Activated naive CD4-positive, alpha-beta T cell treated with anti-CD3 and anti-CD28 coated beads, Interleukin-2, amount 50 U/mL, for 72 hours (primary cell): ENCODE measurements at regions not wholly inside any gene's neighbourhood (a gene's known extent, or its start where the extent isn't known, plus 50 kb on each side); places are given as distances from the start of the nearest gene placed in this dataset.
"Not testable (repeated sequence)": the region's sequence is repeated elsewhere in the genome, so short reads cannot be mapped to it uniquely, and the experiment has no call there.

Source experiments
- ATAC-seq, 2 donors: fragments of 150-1000 bp; cut with Tn5 transposase; 2 replicates each; pipeline ENCODE4 v1.10.0; 2021; ENCODE audit warnings: mild to moderate bottlenecking in 2 of 2, moderate library complexity in 2 of 2
- DNase-seq, 2 donors: peaks; one replicate each; pipeline ENCODE4 v3.0.0; 2021 to 2022; ENCODE audit warnings: low spot score in 2 of 2
- H3K27ac Mint-ChIP-seq, 2 donors: one replicate each; pipeline ENCODE4 v1.8.0; 2022; ENCODE audit warnings: mild to moderate bottlenecking in 2 of 2, mixed read lengths in 2 of 2
- H3K36me3 Mint-ChIP-seq, 2 donors: one replicate each; pipeline ENCODE4 v1.8.0; 2022; ENCODE audit warnings: mixed read lengths in 2 of 2
- H3K9me3 Mint-ChIP-seq, 2 donors: one replicate each; pipeline ENCODE4 v1.8.0; 2022; ENCODE audit warnings: mixed read lengths in 2 of 2

GRCh38 chr19:30066781-30067759 is 125.0 kb downstream of the URI1 start:
- Mint-ChIP-seq H3K36me3 (no peaks in the 10 kb centered on the region), H3K9me3 (peaks cover 0 to 11% of the 10 kb centered on the region in 2 donors), H3K27ac (no peak overlapping the region)
- ATAC-seq, result no peak
- no peak for DNase-seq

GRCh38 chr19:30067956-30068506 is 126.0 kb downstream of the URI1 start:
- not testable (repeated sequence) for ATAC-seq, H3K27ac Mint-ChIP-seq, DNase-seq, H3K36me3 Mint-ChIP-seq
- peaks cover 0 to 11% of the 10 kb centered on the region in 2 donors for H3K9me3 Mint-ChIP-seq

DNA sequence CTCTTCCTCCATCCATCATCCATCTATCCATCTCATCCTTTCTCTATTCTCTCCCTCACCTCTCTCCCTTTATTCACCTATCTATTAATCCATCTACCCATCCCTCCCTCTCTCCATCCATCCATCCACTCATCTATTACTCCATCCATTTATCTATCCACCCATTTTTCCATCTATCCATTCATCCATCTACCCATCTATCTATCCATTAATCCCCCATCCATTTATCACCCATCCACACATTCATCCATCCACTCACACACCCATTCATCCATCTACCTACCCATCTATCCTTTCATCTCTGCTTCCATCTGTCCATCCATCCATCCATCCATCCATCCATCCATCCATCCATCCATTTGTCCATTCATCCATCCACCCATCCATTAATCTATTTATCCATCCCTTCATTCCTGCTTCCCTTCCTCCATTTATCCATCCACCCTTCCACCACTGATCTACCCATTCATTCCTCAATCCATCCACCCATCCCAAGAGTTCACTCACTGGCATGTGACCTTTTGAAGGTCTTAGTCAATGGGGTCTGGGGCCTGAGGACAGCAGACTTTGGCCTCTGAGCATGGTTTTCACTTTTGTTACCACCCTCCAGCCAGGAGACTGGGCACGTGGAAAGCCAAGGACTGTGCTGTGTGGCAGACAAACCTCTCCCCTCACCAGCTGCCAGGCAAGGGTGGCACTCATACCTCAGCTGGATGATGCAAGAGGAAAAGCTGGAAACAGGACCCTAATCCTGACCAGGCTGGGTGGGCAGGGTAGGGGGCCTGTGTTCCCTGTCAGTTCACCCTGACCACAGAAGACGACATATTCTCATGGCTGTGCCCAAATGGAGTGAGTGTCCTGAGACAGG is 126.7 kb downstream of the URI1 start:
- no peaks in the 10 kb centered on the region for H3K36me3 Mint-ChIP-seq
- DNase-seq (no peak), ATAC-seq (no peak)
- no peak overlapping the region for H3K27ac Mint-ChIP-seq
- peaks cover 0 to 11% of the 10 kb centered on the region in 2 donors for H3K9me3 Mint-ChIP-seq

DNA sequence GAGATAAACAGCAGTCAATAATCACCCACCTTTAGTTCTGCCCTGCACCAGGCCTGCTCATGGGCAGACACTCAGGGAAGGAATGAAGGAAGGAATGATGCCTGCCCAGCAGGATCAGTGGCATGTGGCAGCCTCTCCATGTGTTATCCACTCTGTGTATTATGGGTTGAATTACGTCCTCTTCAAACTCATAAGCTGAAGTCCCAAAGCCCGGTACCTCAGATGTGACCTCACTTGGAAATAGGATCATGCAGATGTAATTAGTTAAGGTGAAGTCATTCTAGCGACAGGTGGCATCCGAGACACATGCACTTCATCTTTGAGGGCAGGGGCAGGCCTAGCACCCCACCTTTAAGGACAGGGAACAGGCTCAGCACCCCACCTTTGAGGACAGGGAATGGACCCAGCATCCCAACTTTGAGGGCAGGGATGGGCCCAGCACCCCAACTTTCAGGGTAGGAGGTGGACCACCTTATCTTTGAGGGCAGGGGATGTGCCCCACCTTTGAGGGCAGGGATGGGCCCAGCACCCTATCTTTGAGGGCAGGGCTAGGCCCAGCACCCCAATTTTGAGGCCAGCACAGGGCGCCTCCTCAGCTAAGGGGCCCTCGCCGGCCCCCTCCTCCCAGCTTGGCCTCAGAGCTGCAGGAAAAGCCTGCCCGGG is 127.6 kb downstream of the URI1 start:
- no peaks in the 10 kb centered on the region for H3K36me3 Mint-ChIP-seq
- ATAC-seq (no peak), DNase-seq (no peak)
- H3K9me3 Mint-ChIP-seq, result peaks cover 0 to 11% of the 10 kb centered on the region in 2 donors
- H3K27ac Mint-ChIP-seq, result no peak overlapping the region

DNA sequence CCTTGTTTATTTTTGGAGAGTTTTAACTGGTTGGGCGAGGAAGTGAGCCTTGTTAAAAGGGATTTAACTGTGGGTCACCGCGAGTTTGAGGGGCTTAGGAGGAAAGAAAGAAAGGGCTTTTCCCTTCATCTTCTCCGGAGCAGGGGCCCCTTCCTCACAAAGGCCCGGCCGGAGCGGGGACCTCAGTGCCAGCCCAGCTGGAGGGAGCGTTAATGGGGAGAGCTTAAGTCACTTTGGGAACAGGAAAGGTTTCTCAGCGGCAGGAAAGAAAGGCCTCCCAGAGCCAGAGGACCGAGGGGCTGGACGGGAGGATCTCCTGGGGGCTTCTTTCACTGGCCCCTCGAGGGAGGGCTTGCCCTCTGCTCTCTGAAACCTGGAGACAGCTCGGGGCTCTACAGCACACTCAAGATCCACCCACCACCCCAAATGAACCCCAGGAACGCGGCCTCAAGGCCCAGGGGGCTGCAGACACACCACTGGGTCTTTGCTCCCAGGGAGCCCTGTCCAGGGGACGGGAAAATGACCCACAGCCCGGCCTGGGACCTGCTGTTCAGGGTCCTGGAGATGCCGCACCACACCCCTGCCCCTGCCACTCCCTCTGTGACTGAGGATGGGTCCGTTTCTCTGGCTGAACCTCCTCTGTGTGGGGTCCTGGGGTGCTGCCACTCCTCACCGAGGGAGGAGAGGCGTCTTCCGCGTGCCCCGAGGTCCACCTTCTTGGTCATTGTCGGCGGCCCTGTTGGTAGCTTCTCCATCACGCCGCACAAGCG is 128.3 kb downstream of the URI1 start:
- Mint-ChIP-seq H3K36me3 (no peaks in the 10 kb centered on the region), H3K9me3 (peaks cover 0 to 11% of the 10 kb centered on the region in 2 donors), H3K27ac (no peak overlapping the region)
- DNase-seq, result peak in 1 of 2 donors; percentile 40
- no peak for ATAC-seq

- ATAC-seq (no peak), DNase-seq (peak in 1 of 2 donors; percentile 44)
- Mint-ChIP-seq H3K9me3 (peaks cover 0 to 11% of the 10 kb centered on the region in 2 donors), H3K36me3 (no peaks in the 10 kb centered on the region), H3K27ac (no peak overlapping the region)
Measured at GRCh38 chr19:30070968-30071632, 129.1 kb downstream of the URI1 start.

- no peak overlapping the region for H3K27ac Mint-ChIP-seq
- H3K36me3 Mint-ChIP-seq, result no peaks in the 10 kb centered on the region
- H3K9me3 Mint-ChIP-seq, result peaks cover 0 to 11% of the 10 kb centered on the region in 2 donors
Measured at GRCh38 chr19:30071871-30072270, 129.8 kb downstream of the URI1 start.

GRCh38 chr19:30073152-30074000 is 131.3 kb downstream of the URI1 start:
- DNase-seq, result peak in 1 of 2 donors; percentile 25
- H3K9me3 Mint-ChIP-seq, result peaks cover 0 to 5% of the 10 kb centered on the region in 2 donors

More at GRCh38 chr19:30071871-30072270, 129.8 kb downstream of the URI1 start:
- peak in 1 of 2 donors; percentile 20 for DNase-seq
- no peak for ATAC-seq

DNA sequence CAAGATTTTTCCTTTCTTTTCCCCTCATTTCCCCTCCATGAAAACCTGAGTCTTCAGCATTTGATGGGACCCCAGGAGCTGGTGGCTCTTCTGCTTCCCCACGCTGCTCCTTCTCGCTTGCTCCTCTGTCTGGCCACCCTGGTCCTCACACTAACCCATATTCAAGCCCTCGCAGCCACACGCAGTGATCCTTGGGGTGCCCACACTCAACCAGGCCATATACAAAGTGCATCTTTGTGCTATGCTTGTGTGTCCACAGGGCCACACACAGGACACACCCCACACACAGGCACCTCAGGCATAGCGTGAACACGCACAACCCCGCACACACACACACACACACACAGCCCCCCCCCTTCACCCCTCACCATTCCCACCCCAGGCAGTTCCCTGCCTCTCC is 132.1 kb downstream of the URI1 start:
- no peak for DNase-seq
- Mint-ChIP-seq H3K27ac (no peak overlapping the region), H3K9me3 (no peaks in the 10 kb centered on the region), H3K36me3 (no peaks in the 10 kb centered on the region)
- ATAC-seq, result no peak

More at GRCh38 chr19:30073152-30074000, 131.3 kb downstream of the URI1 start:
- peak in 1 of 2 donors; percentile 16 for ATAC-seq
- Mint-ChIP-seq H3K27ac (no peak overlapping the region), H3K36me3 (no peaks in the 10 kb centered on the region)

DNA sequence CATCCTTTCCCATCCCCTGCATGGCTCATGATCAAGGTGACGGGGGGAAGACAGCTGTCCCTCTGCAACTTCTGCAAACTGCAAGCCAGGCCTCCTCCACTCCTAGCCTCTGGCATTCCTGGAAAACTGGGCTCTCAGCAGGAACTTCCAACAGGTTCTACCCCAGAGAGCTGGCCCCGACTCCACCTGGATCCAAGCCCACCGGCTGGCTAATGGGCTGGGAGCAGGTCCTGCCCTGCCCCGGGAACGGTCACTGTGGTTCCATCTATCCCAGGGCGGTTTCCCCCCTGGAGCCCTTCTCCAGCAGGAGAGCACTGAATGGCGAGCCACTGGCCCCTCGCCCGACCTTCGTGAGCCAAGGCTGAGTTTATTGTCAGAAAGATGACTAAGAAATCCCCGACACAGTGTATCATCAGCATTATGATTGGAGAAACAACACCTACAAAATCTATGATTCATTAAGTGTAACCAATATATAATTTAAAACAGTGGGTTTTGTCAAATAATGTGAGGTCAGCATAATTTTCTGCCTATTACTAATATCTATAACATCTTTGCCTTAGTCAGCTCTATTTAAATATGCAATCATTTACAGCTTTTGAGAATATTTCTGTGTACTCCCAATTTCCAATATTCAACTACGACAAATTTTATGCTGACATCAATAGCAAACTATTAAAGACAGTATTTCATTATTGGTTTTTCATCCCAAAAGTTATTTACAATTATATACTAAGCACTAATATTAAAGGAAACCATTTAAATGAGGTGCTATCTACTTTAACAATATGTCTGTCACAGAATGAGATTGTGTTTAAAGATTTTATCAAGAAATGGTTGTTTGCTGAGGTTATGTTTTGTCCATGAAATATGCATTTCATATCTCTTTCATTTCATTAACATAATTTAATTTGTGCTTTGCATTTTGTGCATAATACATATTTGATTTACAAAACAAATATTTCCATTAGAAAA is 133.0 kb downstream of the URI1 start:
- Mint-ChIP-seq H3K9me3 (no peaks in the 10 kb centered on the region), H3K27ac (no peak overlapping the region), H3K36me3 (no peaks in the 10 kb centered on the region)
- ATAC-seq (no peak), DNase-seq (no peak)

DNA sequence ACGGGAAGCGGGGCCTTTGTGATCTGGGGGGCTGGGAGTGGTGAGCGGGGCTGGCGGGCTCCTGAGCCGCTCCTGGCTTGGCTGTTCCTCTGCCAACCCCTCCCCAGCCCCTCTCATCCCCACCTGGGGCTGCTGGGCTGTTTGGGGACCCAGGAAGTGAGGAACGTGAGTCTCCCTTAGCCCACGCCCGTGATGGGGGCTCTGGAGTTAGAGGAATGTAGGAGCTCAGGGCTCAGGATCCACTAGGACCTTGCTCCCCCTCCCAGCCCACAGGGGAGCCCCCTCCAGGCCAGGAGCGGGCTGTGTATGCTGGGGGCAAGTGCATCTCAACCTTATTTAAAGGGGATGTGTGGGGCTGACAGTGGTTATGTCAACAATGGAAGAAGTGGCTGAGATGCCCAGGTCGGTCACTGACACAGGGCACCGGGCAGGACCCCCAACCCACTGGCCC is 134.1 kb downstream of the URI1 start:
- no peaks in the 10 kb centered on the region for H3K36me3 Mint-ChIP-seq
- no peak overlapping the region for H3K27ac Mint-ChIP-seq
- ATAC-seq (no peak), DNase-seq (no peak)
- no peaks in the 10 kb centered on the region for H3K9me3 Mint-ChIP-seq

DNA sequence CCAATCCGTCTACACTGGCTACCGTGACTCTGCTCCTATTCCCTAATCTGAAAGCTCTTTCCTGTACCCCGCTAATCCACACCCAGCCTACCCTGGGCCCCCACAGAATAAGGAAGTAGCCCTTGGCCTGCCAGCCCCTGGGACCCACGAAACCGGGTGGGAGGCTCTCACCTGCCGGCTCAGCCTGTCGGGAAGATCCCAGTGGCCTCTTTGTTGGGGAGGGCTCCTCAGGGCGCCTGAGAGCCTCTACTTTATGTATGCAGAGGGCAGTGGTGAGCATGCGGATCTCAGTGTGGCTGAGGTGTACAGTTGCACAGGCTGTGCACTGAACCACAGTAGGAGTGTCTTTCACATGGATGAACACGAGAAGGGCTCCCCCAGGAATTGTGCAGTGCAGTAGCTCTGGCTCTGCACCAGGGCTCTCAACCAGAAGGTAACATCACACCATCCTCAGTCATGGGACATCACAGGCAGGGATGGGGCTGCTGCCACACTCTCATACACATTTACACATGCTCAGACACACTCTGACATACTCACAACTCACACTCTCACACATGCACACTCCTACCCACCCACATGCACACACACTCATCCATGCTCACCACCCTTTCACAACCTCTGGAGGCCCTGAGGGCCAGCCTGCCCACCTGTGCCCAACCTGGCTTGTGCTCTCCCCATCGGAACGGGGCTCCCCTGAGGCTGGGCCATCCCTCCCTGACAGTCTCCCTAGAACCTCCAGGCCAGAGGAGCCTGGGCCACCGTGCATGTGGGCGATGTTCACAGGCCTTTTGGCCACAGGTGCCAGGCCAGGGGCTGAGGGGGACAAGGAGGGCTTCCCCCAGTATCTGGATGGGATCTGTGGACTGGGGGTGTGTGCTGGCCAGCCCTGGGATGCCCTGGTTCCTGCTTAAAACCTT is 135.0 kb downstream of the URI1 start:
- DNase-seq (no peak), ATAC-seq (no peak)
- Mint-ChIP-seq H3K36me3 (no peaks in the 10 kb centered on the region), H3K9me3 (no peaks in the 10 kb centered on the region), H3K27ac (peak overlapping the region in 1 of 2 donors; percentile 36)
